GM19328 (cell line): ENCODE measurements at regions not wholly inside any gene's neighbourhood (a gene's known extent, or its start where the extent isn't known, plus 50 kb on each side); places are given as distances from the start of the nearest gene placed in this dataset.
"Not testable (repeated sequence)": the region's sequence is repeated elsewhere in the genome, so short reads cannot be mapped to it uniquely, and the experiment has no call there.

Experiments used
- ATAC-seq: cut with Tn5 transposase; IDR thresholded peaks from one replicate; pipeline ENCODE4 v1.9.1; 2021; ENCODE audit warnings: mild to moderate bottlenecking, moderate library complexity; ENCODE audit not compliant: unreplicated experiment

DNA sequence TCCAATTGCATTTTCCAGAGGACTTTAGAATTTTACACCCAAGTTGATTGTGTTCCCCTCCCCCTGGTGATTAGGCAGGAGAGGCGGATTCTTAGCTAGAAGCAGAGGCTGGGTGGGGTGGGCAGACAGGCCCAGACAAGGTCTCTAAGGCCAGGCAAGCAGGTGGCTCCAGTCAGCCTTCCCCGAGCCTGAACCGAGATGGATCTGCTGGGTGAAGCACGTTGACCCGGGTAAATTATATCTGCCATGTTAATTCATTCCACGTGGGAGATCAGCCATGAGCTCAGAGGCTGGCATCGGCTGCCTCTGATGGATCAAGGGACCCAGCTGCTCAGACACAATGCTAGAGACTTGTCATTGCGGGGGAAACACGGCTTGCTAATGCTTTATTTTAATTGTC, 159.5 kb upstream of the MAFB start:
- no peak for ATAC-seq

DNA sequence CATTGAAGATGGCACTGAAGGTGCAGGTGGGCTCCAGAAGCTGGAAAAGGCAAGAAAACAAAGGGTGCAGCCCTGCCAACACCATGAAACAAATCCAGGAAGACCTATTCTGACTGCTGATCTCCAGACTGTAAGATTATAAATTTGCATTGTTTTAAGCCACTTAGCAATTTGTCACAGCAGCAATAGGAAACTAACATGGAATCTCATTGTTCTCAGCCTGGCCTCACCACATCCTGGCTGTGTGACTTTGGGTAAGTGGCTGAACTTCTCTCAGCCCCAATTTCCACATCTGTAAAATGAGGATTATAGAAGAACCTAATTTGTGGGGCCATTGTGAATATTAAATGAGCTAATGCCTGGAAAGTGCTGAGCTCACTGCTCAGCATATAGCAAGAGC, 160.4 kb upstream of the MAFB start:
- ATAC-seq = no peak

DNA sequence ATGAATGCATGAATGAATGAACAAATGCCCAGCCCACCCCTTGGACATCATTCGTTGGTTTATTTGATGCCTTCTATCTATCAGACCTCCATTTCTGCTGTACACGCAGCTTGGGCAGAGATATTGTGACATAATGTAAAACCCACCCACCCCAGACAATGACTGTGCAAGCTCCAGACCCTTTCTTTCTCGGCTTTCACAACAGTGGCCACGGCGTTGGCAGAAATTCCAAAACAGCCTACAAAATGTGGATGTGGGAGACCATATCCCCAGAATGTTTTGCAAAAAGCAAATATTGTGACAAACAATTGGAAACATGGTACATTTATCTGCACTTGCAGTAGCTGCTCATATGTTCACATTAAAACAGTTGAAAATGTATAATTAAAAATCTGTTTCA, 162.0 kb upstream of the MAFB start:
- ATAC-seq = no peak

DNA sequence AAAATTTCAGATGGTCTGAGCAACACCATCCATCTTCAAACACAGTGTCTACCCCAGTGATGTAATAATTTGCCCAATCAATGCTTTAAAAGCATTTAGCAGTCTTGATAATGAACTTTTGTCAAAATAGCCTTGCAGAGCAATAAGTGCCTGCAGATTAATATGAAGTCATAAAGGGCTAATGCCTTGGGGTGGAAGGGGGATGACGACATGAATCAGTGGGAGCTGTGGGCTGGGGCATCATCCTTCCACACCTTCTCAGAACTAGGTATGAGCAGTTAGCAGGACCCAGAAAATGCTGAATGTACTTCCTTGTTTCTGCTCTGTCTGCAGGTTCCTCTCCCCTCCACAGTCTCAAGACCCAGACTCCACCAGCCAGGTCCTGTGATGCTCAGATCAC, 166.2 kb upstream of the MAFB start:
- no peak for ATAC-seq

DNA sequence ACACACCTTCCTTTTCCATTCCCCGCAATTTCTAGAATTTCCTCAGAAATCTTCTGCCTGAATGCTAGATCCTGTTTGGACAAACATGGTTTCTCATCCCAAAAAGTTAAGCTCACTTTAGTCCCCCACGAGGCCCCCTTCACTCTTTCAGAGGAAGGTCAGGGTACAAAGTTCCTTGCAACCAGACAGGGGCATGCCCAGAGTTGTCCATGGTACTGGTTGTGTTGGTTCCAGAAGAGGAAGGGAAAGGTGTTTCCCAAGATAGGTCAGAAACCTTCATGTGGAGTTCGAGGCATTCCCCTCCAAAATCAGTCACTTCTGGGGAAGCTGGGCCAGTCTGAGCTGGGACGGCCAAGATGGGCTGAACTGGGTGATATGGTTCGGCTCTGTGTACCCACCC, 167.6 kb upstream of the MAFB start:
- ATAC-seq = no peak

DNA sequence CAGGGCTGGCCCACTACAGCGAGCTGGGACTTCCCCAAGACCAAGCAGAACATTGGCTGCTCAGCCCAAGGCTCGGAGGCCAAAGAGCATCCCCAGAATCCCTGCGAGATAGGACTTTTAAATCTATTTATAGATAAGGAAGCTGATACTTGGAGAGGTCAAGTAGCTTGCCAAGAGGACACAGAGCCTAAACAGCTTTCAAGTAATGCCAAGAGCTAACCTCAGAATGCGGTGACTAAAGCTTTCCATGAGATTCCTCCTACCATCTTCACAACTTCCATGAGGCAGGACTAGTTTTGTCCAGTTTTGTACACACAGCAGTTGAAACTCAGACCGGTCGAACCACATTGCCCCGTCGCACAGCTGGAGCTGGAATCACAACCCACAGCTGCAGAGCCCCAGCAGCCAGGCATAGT, 168.1 kb upstream of the TOP1 start:
- ATAC-seq = no peak

DNA sequence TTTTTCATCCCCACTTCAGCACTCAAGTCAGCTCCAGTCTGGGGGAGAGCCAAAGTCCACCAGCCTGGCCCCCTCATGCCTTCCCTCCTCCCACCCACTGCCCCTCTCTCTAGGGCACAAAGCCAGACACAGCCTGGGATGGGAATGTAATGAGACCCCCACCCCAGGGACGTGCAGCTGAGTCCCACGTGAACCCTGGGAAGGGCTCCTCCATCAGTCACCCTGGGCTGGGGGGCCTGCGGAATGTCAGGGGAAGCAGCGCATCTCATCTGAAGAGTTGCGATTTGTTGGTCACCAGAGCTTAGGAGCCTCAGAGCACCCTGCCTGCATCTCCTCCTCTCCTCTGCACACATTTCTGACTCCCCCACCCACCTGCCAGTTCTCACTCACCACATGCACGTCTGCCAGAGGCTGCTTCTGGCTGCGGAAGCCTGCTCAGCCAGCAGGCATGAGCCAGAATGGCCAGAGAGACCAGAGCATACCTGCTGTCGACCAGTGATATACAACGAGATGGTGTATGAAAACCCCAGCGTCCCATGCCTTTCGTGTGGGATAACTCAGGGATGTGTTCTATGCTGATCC, 167.1 kb upstream of the TOP1 start:
- no peak for ATAC-seq

DNA sequence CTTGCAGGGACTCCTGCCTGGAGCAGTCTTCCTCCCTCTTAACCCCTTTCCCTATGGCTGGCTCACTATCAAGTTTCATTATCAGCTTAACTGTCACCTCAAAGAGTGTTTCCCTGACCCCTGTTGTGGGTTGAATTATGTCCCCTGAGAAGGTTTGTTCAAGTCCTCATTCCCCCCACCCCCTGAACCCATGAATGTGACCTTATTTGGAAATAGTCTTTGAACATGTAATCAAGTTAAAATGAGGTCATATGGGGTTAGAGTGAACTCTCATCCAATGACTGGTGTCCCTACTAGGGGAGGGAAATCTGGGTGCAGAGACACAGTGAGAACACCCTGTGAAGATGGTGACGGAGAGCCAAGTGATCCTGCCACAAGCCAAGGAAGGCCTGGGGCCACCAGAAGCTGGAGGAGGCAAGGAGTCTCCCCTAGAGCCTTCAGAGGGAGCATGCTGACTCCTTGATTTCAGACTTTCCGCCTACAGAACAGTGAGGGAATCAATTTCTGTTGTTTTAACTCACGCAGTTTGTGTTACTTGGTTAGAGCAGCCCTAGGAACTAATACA, 165.2 kb upstream of the TOP1 start:
- no peak for ATAC-seq

DNA sequence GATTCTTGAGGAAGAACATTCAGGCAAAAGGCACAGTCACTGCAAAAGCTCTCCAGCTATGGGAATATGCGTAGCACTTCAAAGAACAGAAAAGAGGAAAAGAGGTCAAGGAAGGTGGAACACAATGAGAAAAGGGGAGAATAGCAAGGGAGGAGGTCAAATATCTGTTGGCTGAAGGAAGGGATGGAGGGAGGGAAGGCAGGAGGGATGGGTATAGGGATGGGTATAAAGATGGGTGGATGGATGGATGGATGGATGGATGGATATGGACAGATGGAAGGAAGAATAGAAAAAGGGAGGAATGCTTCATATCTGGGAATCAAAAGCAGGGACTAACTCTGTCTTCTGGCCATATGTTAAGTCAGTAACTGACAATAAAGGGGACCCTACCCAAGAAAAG, 164.2 kb upstream of the TOP1 start:
- ATAC-seq = no peak

DNA sequence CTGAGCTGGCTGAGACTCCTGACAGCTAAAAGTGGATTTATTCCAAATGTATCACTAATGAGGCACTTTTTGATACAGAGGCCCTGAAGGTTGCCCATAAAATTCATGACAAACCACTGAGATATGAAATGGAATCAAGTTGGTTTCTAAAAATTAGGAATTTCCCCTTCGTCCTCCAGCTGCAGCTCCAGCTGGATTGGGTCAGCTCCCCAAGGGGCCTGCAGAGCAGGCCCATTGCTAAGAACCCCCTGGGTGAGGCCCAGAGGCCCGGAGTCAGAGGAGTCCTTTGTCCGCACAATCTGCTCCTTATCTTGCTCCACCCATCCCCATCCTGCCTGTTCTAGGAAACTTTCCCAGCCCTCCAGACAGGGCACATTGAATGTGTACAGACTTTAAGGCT, 163.5 kb upstream of the TOP1 start:
- ATAC-seq = no peak

DNA sequence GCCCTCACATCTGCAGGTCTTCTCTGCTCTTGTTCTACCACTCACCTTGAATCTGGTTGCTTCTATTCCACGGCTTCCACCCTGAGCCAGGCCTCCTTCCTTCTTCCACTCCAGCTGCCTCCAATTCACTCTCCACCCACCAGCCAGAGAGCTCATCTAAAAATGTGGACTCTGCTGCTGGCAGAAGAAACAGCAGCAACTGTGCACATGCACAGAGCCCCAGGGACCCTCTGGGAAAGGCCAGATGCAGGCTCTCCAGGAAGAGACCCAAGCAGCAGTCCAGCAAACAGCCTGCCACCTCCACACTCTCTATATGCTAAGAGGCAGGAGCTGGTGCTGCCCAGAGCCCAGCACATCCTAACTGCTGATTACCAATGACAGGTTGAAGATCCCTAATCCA, 162.6 kb upstream of the TOP1 start:
- ATAC-seq = no peak

DNA sequence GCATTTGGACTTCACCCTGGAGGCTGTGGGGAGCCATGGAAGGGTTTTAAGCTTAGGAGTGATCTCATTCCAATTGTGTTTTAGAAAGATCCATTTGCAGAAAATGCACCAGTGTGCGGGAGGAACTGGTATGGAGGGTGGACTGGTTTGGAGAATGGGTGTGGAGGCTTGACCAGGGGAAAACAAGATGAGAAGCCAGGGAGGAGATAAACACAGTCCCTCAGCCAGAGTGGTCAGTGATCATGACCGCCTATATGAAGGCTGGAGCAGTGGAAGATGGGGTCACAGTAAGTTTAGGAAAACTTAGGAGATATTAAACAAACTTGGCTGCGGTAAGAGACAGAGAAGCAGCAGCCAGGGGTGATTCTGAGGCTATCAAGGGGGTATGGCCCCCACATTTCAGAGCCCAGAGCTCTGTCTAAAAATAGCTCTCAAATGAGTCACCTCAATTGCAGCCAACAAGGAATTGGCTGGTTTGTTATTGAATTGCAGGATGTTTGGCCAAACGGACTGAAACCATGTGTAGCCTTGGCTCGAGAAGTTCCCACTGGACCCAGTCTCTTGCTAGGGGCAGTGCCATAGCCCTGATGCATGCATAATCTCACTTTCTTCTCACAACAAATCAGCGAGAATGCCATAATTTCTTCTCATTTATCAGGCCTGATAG, 159.9 kb upstream of the TOP1 start:
- no peak for ATAC-seq

DNA sequence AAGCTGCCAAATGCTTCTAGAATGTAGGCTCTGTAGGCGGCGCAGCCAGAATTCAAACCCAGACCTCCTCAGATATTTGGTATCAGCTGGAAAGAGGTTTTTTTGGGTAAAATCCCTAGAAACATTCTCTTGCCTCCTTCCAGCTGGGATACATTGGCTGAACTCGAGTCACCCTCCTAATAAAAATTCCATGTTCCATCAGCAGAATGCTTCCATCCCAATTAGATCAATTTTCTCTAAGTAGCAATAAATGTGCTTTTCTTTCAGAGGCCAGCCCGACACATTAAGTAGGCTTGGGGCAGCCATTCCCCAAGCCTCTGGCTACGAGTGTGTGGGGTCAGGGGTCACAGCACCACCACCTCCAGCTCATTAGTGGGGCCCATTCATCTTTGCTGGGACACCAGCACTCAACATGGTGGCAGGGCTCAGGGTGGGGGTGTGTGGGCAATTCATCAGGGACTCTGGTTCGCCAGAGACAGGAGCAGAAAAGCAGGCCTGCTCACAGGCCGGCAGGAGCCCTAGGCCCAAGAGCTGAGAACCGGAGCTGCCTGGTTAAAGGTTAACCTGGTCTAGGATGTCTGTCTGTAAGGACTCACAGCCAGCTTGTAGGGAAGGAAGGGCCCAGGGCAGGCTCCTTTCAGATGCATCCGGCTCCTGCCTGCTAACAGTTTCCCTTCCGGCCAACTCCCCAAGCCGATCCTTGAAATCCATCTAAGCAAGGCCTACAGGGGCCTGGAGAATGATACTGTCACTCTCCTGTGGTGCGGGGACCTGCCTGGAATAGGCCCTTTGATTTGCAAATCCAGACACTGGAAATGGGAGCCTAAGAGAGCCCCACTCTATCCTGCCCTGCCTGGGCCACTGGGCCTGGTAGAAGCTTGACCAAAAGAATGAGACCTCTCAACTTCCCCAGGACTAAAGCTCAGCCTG, 159.1 kb upstream of the TOP1 start:
- no peak for ATAC-seq

DNA sequence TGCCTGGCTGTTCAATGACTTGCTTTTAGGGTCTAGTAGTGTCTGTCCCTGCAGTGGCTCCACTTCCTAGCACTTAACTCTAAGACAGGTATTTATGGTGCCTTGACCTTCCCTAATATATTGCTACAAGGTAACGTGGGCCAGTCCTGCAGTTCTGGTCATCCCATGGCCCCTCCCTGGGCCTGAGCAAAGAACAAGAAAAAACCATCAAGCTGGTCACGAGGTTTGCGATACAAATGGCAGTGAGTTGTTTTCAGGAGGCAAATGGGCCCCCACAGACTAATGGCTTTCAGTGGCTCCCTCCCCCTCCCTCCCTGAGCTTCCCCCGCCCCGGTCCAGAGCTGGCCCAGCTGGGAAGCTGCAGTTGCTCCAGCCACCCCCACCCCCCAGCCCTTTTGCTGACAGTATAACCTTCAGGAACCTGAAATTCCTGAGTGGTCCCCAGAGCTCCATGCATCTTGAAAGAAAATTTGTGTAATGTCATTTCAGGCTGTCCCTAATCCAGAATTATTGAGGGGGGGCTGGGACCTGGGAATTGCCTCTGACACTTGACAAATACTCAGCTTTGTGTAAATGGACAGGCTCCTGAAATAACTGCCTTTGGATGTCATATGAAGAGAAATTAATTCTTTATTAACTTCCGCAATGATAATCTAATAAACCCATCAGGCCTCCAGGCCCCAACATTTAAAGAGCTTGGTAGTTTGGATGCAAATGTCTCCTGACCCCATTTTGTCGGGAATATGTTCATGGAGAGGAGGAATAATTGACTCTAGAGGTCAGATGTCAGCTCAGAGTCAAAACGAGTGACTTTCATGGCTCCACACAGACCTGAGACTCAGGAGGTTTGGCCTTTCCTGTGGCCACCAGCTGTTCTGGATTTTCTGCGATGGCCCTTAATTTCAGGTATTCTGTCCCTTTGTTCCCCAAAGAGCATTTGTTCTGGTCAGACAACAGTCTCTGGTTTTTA, 153.2 kb upstream of the TOP1 start:
- ATAC-seq = no peak

DNA sequence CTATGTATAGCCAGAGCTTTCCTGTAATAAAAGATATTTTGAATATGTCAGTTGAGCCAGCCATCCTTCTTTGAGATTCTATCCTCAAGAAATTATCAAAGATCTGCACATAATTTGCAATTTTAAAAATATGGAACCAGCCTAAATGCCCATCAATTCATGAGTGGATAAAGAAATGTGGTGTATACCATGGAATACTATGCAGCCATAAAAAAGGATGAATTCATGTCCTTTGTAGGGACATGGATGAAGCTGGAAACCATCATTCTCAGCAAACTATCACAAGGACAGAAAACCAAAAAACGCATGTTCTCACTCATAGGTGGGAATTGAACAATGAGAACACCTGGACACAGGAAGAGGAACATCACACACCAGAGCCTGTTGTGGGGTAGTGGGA, 150.5 kb upstream of the TOP1 start:
- not testable (repeated sequence) for ATAC-seq

DNA sequence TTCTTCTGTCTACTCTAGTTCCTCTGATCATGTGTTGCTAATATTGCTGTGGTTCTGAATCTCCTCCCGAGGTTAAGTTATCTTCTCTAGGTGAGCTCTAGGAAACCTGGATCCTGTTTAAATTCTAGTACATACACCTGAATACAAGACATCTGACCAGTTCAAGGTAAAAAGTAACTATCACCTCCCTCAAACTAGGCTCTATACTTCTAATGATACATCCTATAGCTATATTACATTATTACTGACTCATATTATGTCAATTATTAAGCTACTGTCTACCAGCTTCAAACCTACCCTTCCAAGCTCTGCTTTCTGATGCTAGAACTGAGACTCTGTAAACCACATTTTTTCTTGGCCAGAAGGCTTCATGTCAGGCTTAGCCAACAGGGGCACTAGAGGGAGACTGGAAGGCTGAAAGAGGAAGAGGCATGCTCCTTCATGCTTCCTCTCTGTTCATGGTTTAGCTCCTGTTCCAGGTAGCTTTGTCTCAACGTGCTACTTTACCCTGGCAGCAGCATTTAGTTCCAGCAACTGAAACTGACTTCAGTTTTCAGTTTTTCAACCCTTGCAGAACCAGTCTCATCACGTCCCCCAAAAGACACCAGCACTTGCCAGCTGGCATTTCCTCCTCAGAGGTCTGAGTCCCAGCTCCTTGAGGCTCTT, 148.4 kb upstream of the TOP1 start:
- no peak for ATAC-seq

DNA sequence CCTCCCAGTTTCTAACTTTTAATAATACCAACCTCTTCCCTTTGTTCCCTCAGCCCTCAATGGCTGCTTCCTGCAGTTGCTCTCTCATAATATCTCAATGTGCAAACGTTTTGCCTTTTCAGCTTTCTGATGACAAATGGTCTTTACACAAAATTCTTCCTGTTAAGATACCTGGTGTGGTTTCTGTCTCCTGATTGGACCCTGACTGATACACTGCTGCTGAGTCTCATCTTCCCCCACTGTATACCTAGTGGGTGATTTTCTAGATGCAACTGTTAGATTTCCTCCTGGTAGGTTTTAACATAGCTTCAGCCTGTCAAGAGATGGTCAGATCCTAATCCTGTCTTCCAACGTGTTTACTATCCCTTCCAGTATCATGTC, 147.9 kb upstream of the TOP1 start:
- no peak for ATAC-seq

DNA sequence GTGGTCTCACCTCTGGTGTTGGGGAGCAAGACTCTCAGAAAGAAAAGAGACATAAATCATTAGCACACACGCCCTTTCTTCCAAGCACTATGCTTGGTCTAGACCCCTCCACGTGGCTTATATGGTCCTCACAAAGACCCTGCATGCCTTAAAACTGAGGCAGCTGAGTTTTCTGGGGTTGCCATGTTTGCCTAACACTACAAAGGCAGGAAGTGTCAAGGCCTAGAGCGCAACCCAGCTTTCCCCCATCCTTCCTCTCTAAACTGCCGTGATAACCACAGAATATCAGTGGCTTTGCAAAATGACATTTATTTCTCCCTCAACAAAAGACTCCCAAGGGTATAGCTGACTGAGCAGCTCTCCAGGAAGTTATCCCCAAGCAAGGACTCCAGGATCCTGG, 146.5 kb upstream of the TOP1 start:
- ATAC-seq = no peak

DNA sequence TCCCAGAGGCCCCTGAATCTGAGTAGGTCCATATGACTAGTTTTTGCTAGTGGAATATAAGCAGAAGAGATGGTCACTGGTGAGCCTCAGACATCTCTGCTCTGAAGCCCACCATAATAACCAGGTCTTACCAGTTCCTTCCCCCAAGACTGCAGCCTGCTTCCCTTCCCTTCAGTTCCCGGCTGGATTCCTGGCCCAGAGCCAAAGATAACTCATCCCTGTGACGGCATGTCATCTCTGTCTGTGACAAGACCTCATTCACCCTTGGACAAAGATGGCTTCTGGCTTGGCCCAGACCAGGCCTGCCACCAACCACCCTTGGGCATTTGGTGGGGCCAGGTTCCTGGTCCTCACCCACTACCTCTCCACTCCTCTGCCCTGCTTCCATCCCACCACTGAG, 145.5 kb upstream of the TOP1 start:
- ATAC-seq = no peak

DNA sequence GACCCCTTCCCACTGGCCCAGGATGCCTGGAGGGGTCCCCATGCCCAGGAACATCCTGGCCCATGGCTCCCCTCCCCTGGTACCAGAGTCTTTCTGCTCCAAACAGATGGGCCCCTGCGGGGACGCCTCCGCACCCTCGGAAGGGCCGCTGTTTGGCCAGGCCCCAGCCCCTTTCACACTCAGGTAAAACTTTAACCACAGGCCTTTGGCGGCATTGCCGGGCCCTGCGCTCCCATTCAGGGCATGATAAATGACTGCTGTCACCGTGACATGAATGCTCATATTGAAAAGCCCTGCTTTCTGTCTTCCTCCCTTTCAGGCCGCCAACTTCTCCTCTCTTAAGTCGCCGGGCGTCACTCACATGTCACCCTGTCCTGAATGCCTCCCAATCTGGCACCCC, 141.5 kb upstream of the TOP1 start:
- ATAC-seq = no peak
